GM12892 (cell line): ENCODE measurements at regions not wholly inside any gene's neighbourhood (a gene's known extent, or its start where the extent isn't known, plus 50 kb on each side); places are given as distances from the start of the nearest gene placed in this dataset.

Source experiments
- POLR2A ChIP-seq: IDR thresholded peaks from 2 replicates; pipeline ENCODE4 v1.6.1; 2011; ENCODE audit warnings: low read depth, low read length, control low read depth
- POLR2AphosphoS5 ChIP-seq: IDR thresholded peaks from 2 replicates; pipeline ENCODE4 v1.6.1; 2011; ENCODE audit warnings: low read depth, low read length, control low read depth

- TF ChIP-seq POLR2AphosphoS5 = no peak
- no peak for TF ChIP-seq POLR2A
These were observed 960.9 kb downstream of the CBLN2 start for GRCh38 chr18:71583252-71583651.
